ENCODE measurements at regions not wholly inside any gene's neighbourhood (a gene's known extent, or its start where the extent isn't known, plus 50 kb on each side); places are given as distances from the start of the nearest gene placed in this dataset.

- no peak overlapping the region for H3K4me3 ChIP-seq (ENCODE audit: low read depth, low read length)
- no peak for TF ChIP-seq CTCF (conservative IDR thresholded peaks at IDR 0.05; ENCODE audit: low read depth, low read length)
- no peak for DNase-seq (ENCODE audit: low read depth)
Measured at GRCh38 chr3:117476572-117476971, 767.0 kb downstream of the TUSC7 start.

GRCh38 chr3:117477214-117477755 is 767.7 kb downstream of the TUSC7 start:
- TF ChIP-seq CTCF (conservative IDR thresholded peaks at IDR 0.05; ENCODE audit: low read depth, low read length) = no peak
- no peak overlapping the region for H3K4me3 ChIP-seq (ENCODE audit: low read depth, low read length)
- DNase-seq (ENCODE audit: low read depth) = no peak

- no peak for TF ChIP-seq CTCF (conservative IDR thresholded peaks at IDR 0.05; ENCODE audit: low read depth, low read length)
- H3K4me3 ChIP-seq (ENCODE audit: low read depth, low read length) = no peak overlapping the region
- no peak for DNase-seq (ENCODE audit: low read depth)
Measured at GRCh38 chr3:117479095-117479494, 769.5 kb downstream of the TUSC7 start.

GRCh38 chr3:117480525-117480924 is 770.9 kb downstream of the TUSC7 start:
- DNase-seq (ENCODE audit: low read depth) = no peak
- no peak overlapping the region for H3K4me3 ChIP-seq (ENCODE audit: low read depth, low read length)
- TF ChIP-seq CTCF (conservative IDR thresholded peaks at IDR 0.05; ENCODE audit: low read depth, low read length) = no peak

- DNase-seq (ENCODE audit: low read depth) = no peak
- H3K4me3 ChIP-seq (ENCODE audit: low read depth, low read length) = no peak overlapping the region
- no peak for TF ChIP-seq CTCF (conservative IDR thresholded peaks at IDR 0.05; ENCODE audit: low read depth, low read length)
Measured at GRCh38 chr3:117480972-117481371, 771.4 kb downstream of the TUSC7 start.

GRCh38 chr3:117483839-117484238 is 774.3 kb downstream of the TUSC7 start:
- no peak for TF ChIP-seq CTCF (conservative IDR thresholded peaks at IDR 0.05; ENCODE audit: low read depth, low read length)

GRCh38 chr3:117485841-117486240 is 776.3 kb downstream of the TUSC7 start:
- TF ChIP-seq CTCF (conservative IDR thresholded peaks at IDR 0.05; ENCODE audit: low read depth, low read length) = no peak
- no peak overlapping the region for H3K4me3 ChIP-seq (ENCODE audit: low read depth, low read length)
- DNase-seq (ENCODE audit: low read depth) = no peak

More at GRCh38 chr3:117483839-117484238, 774.3 kb downstream of the TUSC7 start:
- no peak for DNase-seq (ENCODE audit: low read depth)
- no peak overlapping the region for H3K4me3 ChIP-seq (ENCODE audit: low read depth, low read length)

Measured in choroid plexus epithelial cell (primary cell).